ENCODE measurements at regions not wholly inside any gene's neighbourhood (a gene's known extent, or its start where the extent isn't known, plus 50 kb on each side); places are given as distances from the start of the nearest gene placed in this dataset.

DNA sequence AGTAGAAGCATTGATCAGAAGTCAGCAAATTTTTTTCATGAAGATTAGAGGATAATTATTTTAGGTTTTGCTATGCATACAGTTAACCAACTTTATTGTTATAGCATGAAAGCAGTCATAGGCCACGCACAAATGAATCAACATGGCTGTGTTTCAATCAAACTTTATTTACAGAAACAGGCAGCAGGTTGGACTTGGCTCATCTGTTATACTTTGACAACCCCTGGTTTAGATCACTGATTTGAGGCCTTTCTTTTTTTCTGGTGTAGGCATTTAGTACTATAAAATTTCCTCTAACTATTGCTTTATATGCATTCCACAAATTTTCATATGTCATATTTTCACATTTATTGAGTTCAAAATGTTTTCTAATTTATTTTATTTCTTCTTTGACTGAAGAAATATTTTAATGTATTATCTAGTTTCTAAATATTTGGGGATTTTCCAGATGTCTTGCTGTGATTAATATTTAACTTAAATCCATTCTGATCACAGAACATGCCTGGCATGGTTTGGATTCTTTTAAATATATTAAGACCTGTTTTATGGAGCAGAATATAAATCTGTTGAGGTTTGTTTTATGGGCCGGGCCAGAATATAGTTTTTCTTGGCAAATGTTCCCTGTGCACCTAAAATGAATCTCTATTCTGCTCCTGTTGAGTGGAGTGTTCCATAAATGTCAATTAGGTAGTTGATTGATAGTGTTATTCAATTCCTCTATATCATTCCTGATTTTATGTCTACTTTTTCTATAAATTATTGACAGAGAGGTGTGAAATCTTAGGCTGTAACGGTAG, 116.3 kb upstream of the KLHL29 start:
- in situ Hi-C loops (cut with MboI; ENCODE audit: low sequenced_read_pairs): no loop called here

DNA sequence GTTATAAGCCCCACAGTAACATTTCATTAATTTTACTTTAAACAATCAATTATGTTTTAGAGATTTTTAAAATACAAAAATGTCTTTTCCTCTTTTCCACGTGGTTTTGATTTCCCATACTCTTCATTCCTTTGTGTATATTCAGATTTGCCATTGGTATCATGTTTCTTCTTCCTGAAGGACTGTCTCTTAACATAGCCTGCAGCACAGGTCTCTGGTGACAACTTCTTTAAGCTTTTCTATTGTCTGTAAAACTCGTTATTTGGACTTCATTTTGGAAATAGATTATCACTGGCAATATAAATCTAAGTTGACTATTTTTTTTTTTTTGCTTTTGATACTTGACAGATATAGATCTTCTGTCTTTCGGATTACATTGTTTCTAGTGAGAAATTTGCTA, 115.2 kb upstream of the KLHL29 start:
- in situ Hi-C loops (cut with MboI; ENCODE audit: low sequenced_read_pairs): no loop called here

DNA sequence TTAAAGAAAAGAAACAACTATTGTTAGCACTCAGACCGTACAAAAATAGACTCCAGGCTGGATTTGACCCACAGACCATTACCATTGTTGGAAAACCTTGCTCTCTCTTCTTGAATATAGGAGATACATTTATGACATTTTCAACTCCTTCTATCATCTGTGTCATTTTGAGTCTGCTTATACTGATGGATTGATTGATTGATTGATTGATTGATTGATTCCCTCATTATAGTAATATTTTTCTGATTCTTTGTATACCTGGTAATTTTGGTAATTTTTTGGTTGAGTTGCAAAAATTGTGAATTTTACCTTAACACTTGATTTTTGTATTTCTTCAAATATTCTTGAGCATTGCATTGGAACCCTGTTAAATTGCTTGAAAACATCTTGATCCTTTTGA, 114.2 kb upstream of the KLHL29 start:
- in situ Hi-C loops (cut with MboI; ENCODE audit: low sequenced_read_pairs): no loop called here

DNA sequence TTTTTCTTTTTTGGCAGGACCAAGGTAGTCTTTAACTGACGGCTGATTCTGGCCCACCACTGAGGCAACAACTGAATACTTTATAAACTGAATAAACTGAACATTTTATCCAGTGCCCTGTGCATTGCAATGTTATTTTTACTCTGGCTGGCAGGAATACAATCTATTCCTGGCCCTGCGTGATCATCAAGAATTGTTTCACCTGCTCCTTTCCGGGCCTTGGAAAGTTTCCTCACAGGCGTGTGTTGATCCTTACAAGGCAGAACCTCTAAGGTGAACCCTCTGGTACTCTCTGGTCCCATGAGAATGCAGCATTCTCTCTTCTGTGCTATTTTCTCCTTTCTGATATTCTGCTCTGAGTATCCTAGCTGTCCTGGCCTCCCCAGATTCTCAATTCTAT, 113.7 kb upstream of the KLHL29 start:
- in situ Hi-C loops (cut with MboI; ENCODE audit: low sequenced_read_pairs): no loop called here

DNA sequence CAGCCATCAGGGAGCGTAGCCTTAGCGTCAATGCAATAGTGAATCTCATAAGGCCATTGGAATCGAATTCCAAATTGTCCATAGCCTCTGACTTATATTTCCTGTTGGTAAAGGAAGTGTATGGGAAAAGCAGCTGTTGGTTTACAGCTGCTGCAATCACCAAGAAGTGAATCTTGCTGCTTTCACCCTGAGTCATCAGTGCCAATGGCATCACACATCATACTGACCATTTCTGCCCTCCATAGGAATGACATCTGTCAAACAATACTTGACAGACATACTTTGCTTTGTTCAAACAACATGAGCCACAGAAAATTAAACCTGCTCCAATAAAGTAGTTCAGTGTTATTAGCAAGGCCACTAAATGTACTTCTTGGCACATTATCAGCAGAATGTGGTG, 111.2 kb upstream of the KLHL29 start:
- in situ Hi-C loops (cut with MboI; ENCODE audit: low sequenced_read_pairs): no loop called here

DNA sequence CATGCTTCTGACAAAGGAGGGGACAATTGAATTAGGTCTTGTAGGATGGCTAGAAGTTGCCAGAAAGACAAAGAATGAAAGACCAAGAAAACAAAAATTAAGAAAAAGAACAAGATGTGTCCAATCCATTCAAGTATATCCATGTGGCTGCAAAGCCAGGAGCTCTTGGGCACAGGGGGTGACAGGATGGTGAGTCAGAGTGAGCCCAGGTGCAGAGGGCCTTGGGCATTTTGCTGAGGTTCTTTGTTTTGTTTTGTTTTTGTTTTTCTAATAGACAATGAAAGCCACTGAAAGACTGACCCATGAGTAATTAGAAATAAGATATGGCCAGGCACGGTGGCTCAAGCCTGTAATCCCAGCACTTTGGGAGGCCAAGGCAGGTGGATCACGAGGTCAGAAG, 104.6 kb upstream of the KLHL29 start:
- in situ Hi-C loops (cut with MboI; ENCODE audit: low sequenced_read_pairs): no loop called here

DNA sequence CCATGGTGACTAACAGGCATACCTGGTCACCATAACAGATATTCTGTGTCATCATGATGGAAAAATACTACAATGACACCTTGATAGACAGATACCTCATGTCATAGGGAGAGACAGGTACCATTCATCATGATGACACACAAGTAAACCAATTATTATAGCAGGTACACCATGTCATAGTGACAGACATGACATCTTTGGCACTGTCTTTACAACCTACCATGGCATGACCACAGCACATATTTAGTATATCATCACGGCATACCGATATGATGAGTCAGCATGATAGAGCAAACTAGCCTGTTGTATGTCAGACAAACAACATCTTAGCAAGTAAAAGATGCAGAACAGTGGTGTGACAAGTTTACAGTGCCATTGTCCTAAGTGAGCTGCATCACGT, 101.3 kb upstream of the KLHL29 start:
- in situ Hi-C loops (cut with MboI; ENCODE audit: low sequenced_read_pairs): no loop called here

DNA sequence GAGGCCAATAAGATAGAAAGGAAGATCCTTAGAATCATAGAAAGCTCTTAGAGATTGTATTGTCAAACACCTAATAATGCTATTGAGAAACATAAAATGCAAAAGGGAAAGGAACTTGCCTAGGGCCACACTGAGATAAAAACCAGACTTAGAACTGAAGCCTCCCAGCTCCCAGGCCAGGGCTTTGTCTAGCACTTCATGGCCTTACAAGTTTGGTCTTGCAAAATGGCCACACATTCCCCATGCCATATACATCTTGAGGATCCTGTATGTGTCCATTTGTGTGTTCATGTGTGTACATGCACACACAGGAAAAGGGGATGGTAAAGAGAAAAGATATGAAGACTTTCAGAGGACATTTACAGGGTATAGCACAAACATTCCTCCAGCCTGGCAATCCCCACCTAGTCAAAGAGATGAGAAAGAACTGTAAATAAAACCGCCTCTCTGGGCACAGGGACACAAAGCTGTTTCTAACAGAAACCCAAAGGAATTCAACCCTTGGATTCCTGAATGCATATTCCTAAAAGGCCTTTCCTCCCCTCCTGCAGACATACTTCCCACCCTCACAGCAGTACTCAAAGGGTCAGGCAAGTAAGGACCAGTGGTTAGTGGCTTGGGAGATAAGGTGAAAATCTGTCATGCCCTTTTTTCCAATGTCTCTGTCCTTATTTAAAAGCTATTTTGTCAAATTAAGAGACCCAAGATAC, 99.7 kb upstream of the KLHL29 start:
- in situ Hi-C loops (cut with MboI; ENCODE audit: low sequenced_read_pairs): no loop called here

DNA sequence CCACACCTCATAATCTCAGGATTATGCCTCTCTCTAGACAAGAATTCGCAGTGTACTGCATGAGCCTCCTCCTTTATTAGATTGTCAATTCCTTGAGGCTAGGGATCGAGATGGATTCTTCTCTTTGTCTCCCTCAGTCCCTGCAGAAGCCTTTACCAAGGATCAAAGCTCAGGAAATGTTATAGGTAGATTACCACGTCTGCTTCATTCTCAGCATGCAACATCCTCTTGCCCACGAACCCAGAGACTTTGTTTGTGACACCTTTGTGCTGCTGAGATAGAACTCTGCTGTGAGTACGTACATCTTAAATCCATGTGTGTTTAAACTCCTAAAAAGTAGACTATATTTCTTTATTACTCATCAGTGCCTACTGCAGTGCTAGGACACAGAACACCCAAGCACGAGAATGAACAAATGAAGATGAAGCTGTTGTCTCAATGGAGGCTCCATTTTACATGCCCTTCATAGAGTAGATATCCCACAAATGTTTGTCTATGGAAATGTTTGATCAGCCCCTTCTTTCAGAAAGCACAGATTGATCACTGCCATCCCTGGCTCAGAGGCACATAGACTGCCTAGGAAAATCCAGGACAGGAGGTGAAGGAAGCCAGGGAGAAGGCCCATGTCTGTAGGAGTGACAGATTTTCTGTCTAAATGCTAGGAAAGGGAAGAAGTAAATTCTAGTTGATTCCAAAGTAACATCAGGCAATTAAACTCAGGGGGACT, 98.8 kb upstream of the KLHL29 start:
- in situ Hi-C loops (cut with MboI; ENCODE audit: low sequenced_read_pairs): no loop called here

DNA sequence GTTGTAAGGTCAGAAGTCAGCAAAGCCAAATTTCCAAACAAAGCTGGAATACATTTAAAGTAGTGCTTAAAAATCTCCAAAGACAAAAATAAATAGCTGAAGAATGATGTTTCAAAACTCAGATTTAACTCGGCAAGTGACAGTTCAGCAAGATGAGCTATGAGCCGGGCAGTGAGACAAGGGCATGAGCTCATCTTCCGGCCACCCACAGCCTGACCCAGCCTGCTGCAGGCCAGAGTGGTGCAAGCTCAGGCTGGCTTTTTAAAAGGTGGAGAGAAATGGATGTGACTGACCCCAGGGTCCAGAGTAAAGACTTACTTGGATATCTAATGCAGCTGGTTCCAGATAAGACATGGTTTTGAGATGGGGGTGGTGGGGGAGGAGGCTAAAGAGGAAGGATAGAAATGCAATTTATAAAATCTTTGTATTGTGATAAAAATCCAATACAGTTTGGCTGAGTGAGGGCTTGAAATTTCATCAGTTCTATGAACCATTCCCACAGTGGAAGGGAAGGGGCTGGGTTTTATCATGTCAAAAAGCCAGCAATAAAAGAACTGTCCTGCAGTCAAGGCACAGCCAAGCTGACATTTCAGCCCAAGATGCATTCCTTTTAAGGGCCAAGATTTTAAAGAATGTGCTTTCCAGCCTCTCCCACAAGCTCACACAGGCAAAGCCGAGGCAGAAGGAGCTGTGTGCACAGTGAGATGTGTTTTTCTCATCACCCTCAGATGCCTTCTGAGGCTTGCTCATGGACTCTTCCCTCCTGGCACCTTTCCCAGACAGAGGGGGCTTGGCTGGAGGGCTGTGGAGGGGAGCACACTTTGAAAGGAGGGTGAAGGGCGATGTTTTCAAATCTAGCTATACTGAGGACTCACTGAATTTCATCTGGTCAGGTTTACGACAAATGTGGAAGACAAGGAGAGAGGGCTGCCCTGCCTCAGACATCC, 97.9 kb upstream of the KLHL29 start:
- in situ Hi-C loops (cut with MboI; ENCODE audit: low sequenced_read_pairs): no loop called here

DNA sequence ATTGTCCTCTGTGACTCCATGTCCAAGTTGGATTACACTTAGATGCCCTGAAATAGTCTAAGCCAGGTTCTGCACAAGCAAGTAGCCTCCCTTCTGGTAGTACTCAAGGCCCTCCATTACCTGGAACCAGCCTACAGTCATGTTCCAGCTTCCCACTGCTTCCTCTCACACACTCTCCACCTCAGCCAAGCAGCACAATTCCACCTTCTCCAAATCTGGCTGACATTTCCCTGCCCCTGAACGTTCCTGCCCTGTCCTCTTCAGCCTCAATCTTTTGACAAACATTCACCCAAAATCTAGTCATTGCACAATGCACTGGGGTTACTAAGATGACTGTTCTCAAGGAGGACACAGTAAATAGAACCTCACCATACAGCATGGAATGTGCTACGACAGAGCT, 95.3 kb upstream of the KLHL29 start:
- in situ Hi-C loops (cut with MboI; ENCODE audit: low sequenced_read_pairs): no loop called here

DNA sequence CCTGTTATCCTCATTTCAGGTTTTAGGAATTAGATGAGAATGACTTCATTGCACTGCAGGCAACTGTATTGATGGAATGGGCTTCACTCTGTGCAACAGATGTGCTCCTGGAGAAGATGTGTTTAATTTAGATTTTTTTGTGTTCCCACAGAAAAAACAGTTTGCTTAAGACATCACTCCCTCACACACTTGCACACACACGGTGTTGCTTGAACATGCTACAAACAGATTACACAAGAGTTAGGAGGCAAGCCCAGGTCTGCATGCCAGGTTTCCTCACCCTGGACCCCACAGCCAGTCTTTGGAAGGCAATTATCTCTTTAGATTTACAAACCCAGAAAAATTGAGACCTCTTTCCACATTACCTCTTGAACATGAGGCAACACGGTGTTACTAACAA, 93.7 kb upstream of the KLHL29 start:
- in situ Hi-C loops (cut with MboI; ENCODE audit: low sequenced_read_pairs): no loop called here

DNA sequence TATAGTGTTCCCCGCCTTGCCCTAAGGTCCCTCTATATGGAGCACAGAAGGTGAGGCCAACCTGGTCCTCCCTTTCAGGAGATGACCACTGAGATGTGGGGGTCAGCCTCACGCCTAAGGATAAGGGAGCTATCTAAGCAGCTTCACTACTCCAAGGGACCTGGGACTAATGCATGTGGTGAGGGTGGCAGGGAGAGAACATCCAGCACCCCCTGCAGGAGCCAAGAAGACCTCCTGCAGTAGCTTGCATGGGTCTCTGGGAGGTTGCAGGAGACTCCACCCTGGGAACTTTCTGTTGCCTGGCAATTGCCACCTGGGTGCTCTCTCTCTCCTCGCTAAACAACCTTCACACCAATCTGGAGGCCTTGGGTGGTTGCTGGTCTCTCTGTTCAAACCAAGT, 93.0 kb upstream of the KLHL29 start:
- in situ Hi-C loops (cut with MboI; ENCODE audit: low sequenced_read_pairs): no loop called here

DNA sequence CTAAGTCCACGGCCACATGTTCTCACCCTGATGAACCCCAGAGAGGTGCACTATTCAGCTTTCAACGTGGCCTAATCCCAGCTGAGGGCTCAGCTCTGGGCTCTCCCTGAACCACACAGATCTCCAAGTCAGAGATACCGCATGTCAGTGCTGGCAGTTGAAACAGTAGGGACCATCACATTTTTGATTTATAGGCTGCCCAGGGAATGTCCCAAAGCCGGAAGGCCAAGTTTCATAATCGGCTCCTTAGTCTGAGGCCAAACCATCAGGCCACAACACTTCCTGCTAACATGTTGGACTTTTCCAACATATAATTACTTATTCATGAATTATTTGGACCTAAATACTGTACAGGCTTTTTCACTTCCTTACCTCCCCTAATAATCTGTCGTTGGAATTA, 91.9 kb upstream of the KLHL29 start:
- in situ Hi-C loops (cut with MboI; ENCODE audit: low sequenced_read_pairs): no loop called here

DNA sequence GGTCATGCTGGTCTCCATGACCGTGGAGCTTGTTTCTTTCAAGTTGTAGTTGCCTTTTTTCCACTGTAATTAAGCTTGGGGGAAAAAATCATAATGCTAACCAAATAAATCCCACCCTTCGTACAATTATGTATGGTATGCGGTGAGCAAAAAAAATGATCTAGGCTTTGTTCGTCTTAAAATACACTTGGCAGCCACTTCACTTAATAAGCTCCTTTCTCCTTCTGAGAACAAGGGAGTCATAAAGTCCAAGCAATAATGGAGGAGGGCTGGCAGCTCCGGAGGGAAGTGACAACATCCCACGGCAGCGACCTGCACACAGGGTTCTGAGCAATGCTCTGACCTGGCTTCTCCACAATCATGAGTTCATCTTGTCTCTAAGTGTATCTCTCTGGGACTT, 91.2 kb upstream of the KLHL29 start:
- in situ Hi-C loops (cut with MboI; ENCODE audit: low sequenced_read_pairs): no loop called here

DNA sequence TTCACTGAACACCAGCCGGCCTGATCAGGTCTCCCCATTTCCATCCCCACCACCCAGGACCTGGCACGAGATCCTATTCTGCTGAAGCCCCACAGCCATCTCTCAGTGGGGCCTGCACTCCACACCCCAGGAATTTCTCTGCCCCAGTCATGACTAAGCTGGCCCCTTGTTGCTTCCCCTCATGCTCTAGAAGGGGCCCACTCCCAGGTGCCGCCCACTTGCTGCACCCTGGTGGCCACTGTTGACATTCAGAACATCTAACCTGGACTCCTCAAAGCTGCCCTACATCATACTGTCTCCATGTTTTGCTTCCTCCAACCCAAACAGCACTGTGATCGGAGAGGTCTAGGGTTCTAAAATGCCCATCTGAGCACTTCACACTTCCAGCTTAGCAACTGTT, 90.7 kb upstream of the KLHL29 start:
- in situ Hi-C loops (cut with MboI; ENCODE audit: low sequenced_read_pairs): no loop called here

DNA sequence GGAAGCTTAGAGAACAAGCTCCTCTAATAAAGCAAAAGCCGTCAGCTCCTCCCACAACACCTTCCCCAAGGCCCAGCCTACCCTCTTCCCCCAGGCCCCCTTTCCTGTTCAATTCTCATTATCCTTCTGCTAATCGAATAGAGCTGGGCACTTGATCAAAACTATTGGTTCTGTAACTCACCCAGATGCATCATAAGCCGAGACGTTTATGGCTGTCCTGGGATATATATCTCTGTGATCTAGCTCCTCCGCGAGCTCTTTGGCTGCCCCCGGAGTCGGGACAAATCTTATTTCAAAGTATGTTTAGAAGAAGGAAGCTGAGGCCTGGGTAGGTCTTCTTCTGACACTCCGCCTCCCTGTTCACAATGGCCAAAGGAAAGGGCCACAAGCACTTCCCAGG, 88.3 kb upstream of the KLHL29 start:
- in situ Hi-C loops (cut with MboI; ENCODE audit: low sequenced_read_pairs): no loop called here

DNA sequence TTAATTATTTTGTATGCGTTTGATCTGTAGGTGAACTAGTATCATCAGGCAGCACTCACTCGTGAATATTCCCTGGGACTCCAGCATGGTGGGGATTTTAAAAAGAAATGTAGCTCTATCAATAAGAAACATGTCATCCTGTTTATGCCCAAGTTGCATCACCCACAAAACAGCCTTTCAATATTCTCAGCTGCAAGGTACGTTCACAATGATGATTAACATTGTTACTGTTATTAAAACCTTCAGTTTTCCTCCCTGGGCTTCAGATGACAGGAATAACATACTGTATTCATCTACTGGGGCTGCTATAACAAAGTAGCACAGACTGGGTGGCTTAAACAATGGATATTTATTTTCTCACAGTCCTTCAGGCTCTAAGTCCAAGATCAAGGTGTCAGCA, 87.9 kb upstream of the KLHL29 start:
- in situ Hi-C loops (cut with MboI; ENCODE audit: low sequenced_read_pairs): no loop called here

DNA sequence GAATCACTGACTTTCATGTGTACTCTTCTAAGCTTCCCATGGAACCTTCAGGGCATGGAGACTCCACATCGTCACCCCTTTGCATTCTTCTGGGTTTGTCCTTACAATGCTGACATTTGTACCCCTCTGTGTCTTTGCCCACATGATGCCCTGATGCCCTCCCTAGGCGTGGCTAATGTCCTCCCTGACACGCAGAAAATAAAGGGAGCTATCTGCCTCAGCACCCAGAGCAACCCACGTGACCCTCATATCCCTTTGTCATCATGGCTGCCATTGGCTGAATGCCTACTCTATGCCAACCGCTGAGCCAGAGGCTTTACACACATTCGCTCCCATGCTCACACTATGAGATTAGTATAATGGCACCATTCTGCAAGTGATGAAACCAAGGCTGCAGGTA, 86.4 kb upstream of the KLHL29 start:
- in situ Hi-C loops (cut with MboI; ENCODE audit: low sequenced_read_pairs): no loop called here

DNA sequence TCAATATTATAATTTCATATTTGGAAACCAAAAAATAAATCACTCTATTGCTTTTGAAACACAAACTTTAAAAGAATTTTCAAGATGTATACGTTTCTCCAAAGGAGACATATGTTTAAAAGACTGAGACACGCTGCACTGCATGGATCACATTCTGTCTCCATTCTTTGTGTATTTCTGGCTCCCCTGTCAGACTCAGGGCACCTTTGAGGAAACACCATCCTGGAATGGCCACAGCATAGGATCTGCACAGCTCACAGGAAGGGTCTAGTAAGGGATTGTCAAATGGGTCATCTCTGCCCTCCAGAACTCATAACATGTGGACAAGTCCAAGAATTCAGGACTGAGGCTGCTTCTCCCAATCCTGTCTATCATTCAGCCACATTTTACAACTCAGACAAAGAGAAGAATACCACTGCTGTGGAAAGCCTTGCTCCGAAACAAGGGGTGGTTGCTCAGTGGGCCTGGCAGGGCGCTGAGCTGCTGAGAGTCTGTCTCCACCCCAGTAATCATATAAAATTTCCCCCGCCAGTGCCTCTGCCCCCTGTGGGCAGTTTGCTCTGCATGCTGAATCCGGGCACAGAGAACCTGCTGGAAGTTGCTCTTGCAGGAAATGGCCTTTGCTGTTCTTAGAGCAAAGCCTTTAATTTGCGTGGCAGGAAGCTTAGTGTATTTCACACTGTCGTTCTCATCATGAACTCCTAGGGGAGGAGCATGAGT, 85.3 kb upstream of the KLHL29 start:
- in situ Hi-C loops (cut with MboI; ENCODE audit: low sequenced_read_pairs): no loop called here

All from HL-60/S4 treated with phorbol 12-myristate 13-acetate at 8.2 ng/mL for 4 days and 3 days (cell line).